B cell (primary cell): ENCODE measurements at regions not wholly inside any gene's neighbourhood (a gene's known extent, or its start where the extent isn't known, plus 50 kb on each side); places are given as distances from the start of the nearest gene placed in this dataset.

Source experiments
- CTCF ChIP-seq: fragments of 200-600 bp; IDR thresholded peaks from one replicate; pipeline ENCODE4 v1.8.0; 2022; ENCODE audit warnings: antibody characterized with exemption, mild to moderate bottlenecking
- EZH2 ChIP-seq: IDR thresholded peaks from 2 replicates; pipeline ENCODE4 v1.6.1; 2012; ENCODE audit warnings: borderline replicate concordance, low read depth, mild to moderate bottlenecking, moderate library complexity, low read length; ENCODE audit not compliant: insufficient read depth, poor library complexity, severe bottlenecking

- TF ChIP-seq CTCF (no peak), EZH2 (no peak)
Measured at GRCh38 chr7:49721441-49721840, 52.0 kb upstream of the VWC2 start.
